ENCODE measurements at regions not wholly inside any gene's neighbourhood (a gene's known extent, or its start where the extent isn't known, plus 50 kb on each side); places are given as distances from the start of the nearest gene placed in this dataset.

DNA sequence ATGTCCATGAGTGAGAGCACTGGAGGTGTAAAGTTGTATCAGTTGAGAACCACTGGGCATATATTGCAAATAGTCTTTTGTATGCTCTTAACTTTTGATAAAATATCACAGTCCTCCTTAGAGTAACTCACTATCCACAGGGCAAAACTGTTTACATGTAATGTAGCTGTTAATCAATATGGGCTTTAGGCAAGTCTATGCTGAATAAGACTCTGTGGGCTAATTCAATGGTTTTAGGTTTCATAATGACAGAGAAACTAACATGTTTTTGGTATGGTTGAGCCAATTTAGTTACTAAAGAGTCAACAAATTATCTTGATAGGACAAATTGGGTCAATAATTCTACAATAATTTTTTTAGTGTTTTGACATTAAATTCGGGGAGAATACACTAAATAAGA, 1134.9 kb upstream of the FAM98A start:
- H3K4me3 ChIP-seq (ENCODE audit: low read length): no peak overlapping the region
- no peak for DNase-seq (ENCODE audit: low read depth)
- no peak for TF ChIP-seq CTCF (conservative IDR thresholded peaks at IDR 0.05; ENCODE audit: low read length)

DNA sequence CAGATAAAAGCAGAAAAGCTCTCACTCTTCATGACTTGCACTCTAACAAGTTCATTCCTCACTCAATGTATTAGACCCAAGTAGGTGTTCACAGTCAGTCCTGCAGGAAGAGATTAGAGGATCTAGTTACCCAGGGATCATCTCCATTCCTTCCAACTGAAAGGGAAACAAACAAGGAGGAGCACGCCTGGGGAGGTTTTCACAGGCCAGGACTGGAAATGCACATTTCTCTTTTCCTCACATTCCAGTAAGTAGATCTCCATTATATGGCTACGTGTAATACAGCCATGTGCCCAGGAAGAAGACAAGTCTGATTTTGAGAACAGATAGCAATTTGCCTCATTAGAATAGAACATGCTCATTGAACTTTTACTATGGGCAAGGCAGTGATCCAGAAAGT, 1132.2 kb upstream of the FAM98A start:
- no peak for DNase-seq (ENCODE audit: low read depth)
- no peak for TF ChIP-seq CTCF (conservative IDR thresholded peaks at IDR 0.05; ENCODE audit: low read length)
- no peak overlapping the region for H3K4me3 ChIP-seq (ENCODE audit: low read length)

DNA sequence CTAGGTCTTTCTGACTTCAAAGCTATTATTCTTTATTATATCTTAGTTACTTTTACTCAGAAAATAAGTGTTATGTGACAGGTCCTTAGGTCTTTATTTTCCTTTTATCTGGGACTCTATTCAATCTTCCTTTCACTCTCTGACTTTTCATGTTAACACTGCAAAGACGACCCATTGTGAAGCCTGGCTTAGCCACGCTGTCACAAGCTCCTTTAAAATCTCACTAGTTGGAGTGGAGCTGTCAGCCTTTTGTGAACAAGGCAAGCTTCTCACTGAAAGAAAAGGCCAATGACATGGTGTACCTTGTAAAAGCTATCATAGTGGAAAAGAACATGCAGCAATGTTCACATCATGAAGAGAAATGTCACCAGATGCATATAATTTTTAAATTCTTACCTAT, 1130.7 kb upstream of the FAM98A start:
- no peak for TF ChIP-seq CTCF (conservative IDR thresholded peaks at IDR 0.05; ENCODE audit: low read length)
- no peak overlapping the region for H3K4me3 ChIP-seq (ENCODE audit: low read length)
- no peak for DNase-seq (ENCODE audit: low read depth)

DNA sequence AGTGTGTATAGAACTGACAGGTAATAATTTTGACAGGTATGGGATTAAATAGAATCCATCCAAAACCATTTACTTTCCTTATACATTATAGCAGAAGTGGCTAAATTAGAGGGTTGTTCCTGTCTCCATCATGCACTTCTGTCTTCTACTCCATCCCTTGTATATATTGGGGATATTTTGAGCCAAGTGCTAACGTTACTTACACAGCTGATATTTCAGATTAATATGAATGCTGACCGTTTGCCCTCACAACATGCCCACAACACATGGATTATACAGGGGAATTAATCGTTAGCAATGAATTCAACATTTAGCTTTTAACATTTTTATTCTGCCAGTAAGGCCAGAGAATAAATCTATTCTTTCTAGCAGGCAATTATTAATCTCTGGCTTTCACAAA, 1125.0 kb upstream of the FAM98A start:
- TF ChIP-seq CTCF (conservative IDR thresholded peaks at IDR 0.05; ENCODE audit: low read length): no peak

DNA sequence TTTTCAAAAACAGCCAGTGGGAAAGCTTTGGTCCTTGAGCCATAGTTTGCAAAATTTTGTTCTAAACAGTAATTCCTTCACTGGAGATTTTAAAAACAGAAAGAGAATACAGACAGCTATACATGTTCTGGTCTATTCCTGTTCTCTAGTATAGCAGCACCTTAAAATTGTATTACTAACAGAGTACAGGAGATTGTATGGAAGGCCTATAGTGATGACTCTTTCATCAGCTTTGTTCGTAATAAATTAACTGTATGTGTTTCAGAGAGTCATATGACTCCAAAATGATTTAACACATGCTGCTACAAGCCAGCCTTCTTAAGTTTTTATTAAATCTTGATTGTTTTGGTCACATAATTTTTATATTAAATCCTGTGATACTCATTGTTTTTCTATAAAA, 1124.6 kb upstream of the FAM98A start:
- no peak for DNase-seq (ENCODE audit: low read depth)
- no peak for TF ChIP-seq CTCF (conservative IDR thresholded peaks at IDR 0.05; ENCODE audit: low read length)
- H3K4me3 ChIP-seq (ENCODE audit: low read length): no peak overlapping the region

More for the DNA sequence above, 1125.0 kb upstream of the FAM98A start:
- H3K4me3 ChIP-seq (ENCODE audit: low read length): no peak overlapping the region
- no peak for DNase-seq (ENCODE audit: low read depth)

DNA sequence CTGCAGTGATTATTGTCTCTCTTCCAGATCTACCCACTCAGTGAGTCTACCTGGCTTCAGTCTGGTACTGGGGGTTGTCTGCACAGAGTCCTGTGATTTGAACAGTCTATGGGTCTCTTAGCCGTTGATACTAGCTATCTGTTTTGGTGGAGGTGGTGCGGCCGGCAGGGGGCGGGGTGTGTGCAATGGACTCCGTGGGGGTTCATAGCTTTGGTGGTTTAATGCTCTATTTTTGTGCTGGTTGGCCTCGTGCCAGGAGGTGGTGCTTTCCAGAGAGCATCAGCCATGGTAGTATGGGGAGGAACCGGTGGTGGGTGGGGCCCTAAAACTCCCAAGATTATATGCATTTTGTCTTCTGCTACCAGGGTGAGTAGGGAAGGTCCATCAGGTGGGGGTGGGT, 1120.1 kb upstream of the FAM98A start:
- TF ChIP-seq CTCF (conservative IDR thresholded peaks at IDR 0.05; ENCODE audit: low read length): no peak
- no peak overlapping the region for H3K4me3 ChIP-seq (ENCODE audit: low read length)
- no peak for DNase-seq (ENCODE audit: low read depth)

GRCh38 chr2:34705551-34706247, 1106.6 kb upstream of the FAM98A start:
- TF ChIP-seq CTCF (conservative IDR thresholded peaks at IDR 0.05; ENCODE audit: low read length): no peak
- no peak for DNase-seq (ENCODE audit: low read depth)

More at GRCh38 chr2:34705551-34706247, 1106.6 kb upstream of the FAM98A start:
- H3K4me3 ChIP-seq (ENCODE audit: low read length): no peak overlapping the region

All from AG10803 (cell line).